Hepatocyte (in vitro differentiated cells): ENCODE measurements at regions not wholly inside any gene's neighbourhood (a gene's known extent, or its start where the extent isn't known, plus 50 kb on each side); places are given as distances from the start of the nearest gene placed in this dataset.

ENCODE experiments used
- EZH2 ChIP-seq: fragments of 200-600 bp; sonication (generic); IDR thresholded peaks from 2 replicates; pipeline ENCODE4 v1.6.1; 2016; ENCODE audit warnings: antibody characterized with exemption, mild to moderate bottlenecking, borderline replicate concordance
- EZH2phosphoT487 ChIP-seq: fragments of 200-600 bp; sonication (generic); IDR thresholded peaks from one replicate; pipeline ENCODE4 v1.6.1; 2018; ENCODE audit warnings: antibody characterized with exemption, mild to moderate bottlenecking, low read depth, moderate library complexity; ENCODE audit not compliant: unreplicated experiment, severe bottlenecking
- TF ChIP-seq, protein P1 (sequence below): fragments of 200-600 bp; sonication (generic); IDR thresholded peaks from 2 replicates; pipeline ENCODE4 v1.5.1; 2016; ENCODE audit warnings: antibody characterized with exemption, mild to moderate bottlenecking; ENCODE audit not compliant: poor library complexity

DNA sequence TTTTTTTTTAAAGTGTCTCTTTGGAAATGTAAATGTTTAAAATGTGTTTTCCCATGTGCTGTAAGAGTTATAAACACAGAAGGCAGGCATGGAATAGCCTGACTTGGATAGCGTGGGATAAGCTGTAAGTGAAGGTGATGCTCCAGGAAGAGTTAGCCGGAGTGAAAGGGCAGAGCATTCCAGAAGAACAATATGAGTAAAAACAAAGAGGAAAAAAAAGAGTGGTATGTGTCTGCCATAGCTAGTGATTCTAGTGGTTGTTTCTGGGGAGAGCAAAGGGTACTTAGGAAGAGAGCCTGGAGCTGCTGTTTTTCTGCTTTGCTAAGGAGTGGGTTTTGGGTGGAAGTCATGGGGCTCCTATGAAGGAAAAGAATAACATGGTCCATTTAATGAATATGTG, 126.9 kb upstream of the DLGAP1 start:
- TF ChIP-seq EZH2 (no peak), EZH2phosphoT487 (no peak)
- TF ChIP-seq, protein P1, sequence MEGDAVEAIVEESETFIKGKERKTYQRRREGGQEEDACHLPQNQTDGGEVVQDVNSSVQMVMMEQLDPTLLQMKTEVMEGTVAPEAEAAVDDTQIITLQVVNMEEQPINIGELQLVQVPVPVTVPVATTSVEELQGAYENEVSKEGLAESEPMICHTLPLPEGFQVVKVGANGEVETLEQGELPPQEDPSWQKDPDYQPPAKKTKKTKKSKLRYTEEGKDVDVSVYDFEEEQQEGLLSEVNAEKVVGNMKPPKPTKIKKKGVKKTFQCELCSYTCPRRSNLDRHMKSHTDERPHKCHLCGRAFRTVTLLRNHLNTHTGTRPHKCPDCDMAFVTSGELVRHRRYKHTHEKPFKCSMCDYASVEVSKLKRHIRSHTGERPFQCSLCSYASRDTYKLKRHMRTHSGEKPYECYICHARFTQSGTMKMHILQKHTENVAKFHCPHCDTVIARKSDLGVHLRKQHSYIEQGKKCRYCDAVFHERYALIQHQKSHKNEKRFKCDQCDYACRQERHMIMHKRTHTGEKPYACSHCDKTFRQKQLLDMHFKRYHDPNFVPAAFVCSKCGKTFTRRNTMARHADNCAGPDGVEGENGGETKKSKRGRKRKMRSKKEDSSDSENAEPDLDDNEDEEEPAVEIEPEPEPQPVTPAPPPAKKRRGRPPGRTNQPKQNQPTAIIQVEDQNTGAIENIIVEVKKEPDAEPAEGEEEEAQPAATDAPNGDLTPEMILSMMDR = no peak
